Neural cell (in vitro differentiated cells): ENCODE measurements at regions not wholly inside any gene's neighbourhood (a gene's known extent, or its start where the extent isn't known, plus 50 kb on each side); places are given as distances from the start of the nearest gene placed in this dataset.

Experiments used
- H2AFZ ChIP-seq: fragments of 200-600, 300-800 bp; sonication (generic), shearing (Covaris generic); 2 replicates; pipeline ENCODE4 v1.6.0; 2014; ENCODE audit warnings: low read depth, mild to moderate bottlenecking, antibody characterized with exemption, low read length, moderate library complexity
- H3F3A ChIP-seq: fragments of 200-600 bp; shearing (Covaris generic); 2 replicates; pipeline ENCODE4 v1.6.1; 2016; ENCODE audit warnings: mild to moderate bottlenecking, moderate library complexity, mixed read lengths, antibody characterized with exemption, low read length; ENCODE audit not compliant: insufficient read depth, poor library complexity, severe bottlenecking
- H3K27ac ChIP-seq: fragments of 200-600, 300-800 bp; sonication (generic), shearing (Covaris generic); 2 replicates; pipeline ENCODE4 v1.5.1; 2014; ENCODE audit warnings: mild to moderate bottlenecking, low read length, moderate library complexity
- H3K27me3 ChIP-seq: fragments of 300-800, 200-600 bp; sonication (generic), shearing (Covaris generic); 2 replicates; pipeline ENCODE4 v1.6.0; 2014; ENCODE audit warnings: mild to moderate bottlenecking, low read depth, low read length, moderate library complexity; ENCODE audit not compliant: insufficient read depth
- H3K36me3 ChIP-seq: fragments of 300-800, 200-600 bp; sonication (generic), shearing (Covaris generic); 2 replicates; pipeline ENCODE4 v1.5.1; 2014; ENCODE audit warnings: mild to moderate bottlenecking, antibody characterized with exemption, low read length, moderate library complexity; ENCODE audit not compliant: insufficient read depth
- H3K4me2 ChIP-seq: fragments of 300-800, 200-600 bp; sonication (generic), shearing (Covaris generic); 2 replicates; pipeline ENCODE4 v1.6.0; 2014; ENCODE audit warnings: mild to moderate bottlenecking, low read length
- H3K4me3 ChIP-seq: fragments of 300-800, 200-600 bp; sonication (generic), shearing (Covaris generic); 2 replicates; pipeline ENCODE4 v1.5.1; 2014; ENCODE audit warnings: mild to moderate bottlenecking, low read length, moderate library complexity
- H3K79me2 ChIP-seq: fragments of 200-600 bp; shearing (Covaris generic); replicated peaks from 2 replicates; pipeline ENCODE4 v1.6.0; 2014; ENCODE audit warnings: mild to moderate bottlenecking, low read length, moderate library complexity; ENCODE audit not compliant: insufficient read depth
- H3K9ac ChIP-seq: fragments of 300-800, 200-600 bp; sonication (generic), shearing (Covaris generic); 2 replicates; pipeline ENCODE4 v1.6.1; 2016; ENCODE audit warnings: mild to moderate bottlenecking, low read length, mixed read lengths
- H3K9me2 ChIP-seq: fragments of 200-600 bp; shearing (Covaris generic); 2 replicates; pipeline ENCODE4 v1.6.1; 2016; ENCODE audit warnings: mild to moderate bottlenecking, low read length, mixed read lengths; ENCODE audit not compliant: insufficient read depth
- H3K9me3 ChIP-seq: fragments of 200-600, 300-800 bp; sonication (generic), shearing (Covaris generic); 2 replicates; pipeline ENCODE4 v1.6.1; 2016; ENCODE audit warnings: mild to moderate bottlenecking, mixed run types, low read length, moderate library complexity, mixed read lengths
- H4K20me1 ChIP-seq: fragments of 200-600 bp; shearing (Covaris generic); 2 replicates; pipeline ENCODE4 v1.6.1; 2016; ENCODE audit warnings: mild to moderate bottlenecking, mixed run types; ENCODE audit not compliant: insufficient read depth
- EP300 ChIP-seq: fragments of 450-650 bp; conservative IDR thresholded peaks from 2 replicates; pipeline ENCODE4 v1.6.1; 2014; ENCODE audit warnings: antibody characterized with exemption, mild to moderate bottlenecking, moderate library complexity; ENCODE audit not compliant: poor library complexity, severe bottlenecking
- EZH2 ChIP-seq: fragments of 200-600, 300-800 bp; shearing (Covaris generic), sonication (generic); IDR thresholded peaks from 2 replicates; pipeline ENCODE4 v1.6.1; 2014; ENCODE audit warnings: antibody characterized with exemption, low read length, borderline replicate concordance, mild to moderate bottlenecking; ENCODE audit not compliant: insufficient read depth, poor library complexity, severe bottlenecking
- MXI1 ChIP-seq: fragments of 450-650 bp; conservative IDR thresholded peaks from 2 replicates; pipeline ENCODE4 v1.6.1; 2014; ENCODE audit warnings: antibody characterized with exemption, mild to moderate bottlenecking; ENCODE audit not compliant: poor library complexity, severe bottlenecking
- POLR2AphosphoS5 ChIP-seq: IDR thresholded peaks from 2 replicates; pipeline ENCODE4 v1.6.1; 2012
- RAD21 ChIP-seq: fragments of 450-650 bp; conservative IDR thresholded peaks from 2 replicates; pipeline ENCODE4 v1.6.1; 2014; ENCODE audit warnings: antibody characterized with exemption, mild to moderate bottlenecking, moderate library complexity
- SMC3 ChIP-seq: fragments of 450-650 bp; conservative IDR thresholded peaks from 2 replicates; pipeline ENCODE4 v1.6.1; 2014; ENCODE audit warnings: antibody characterized with exemption, mild to moderate bottlenecking, moderate library complexity; ENCODE audit not compliant: poor library complexity
- TAF1 ChIP-seq: IDR thresholded peaks from 2 replicates; pipeline ENCODE4 v1.6.1; 2012; ENCODE audit warnings: low read depth
- TF ChIP-seq, protein P1 (sequence below): fragments of 450-650 bp; IDR thresholded peaks from 2 replicates; pipeline ENCODE4 v1.5.1; 2014; ENCODE audit warnings: antibody characterized with exemption, mild to moderate bottlenecking, moderate library complexity; ENCODE audit not compliant: poor library complexity, severe bottlenecking
- TF ChIP-seq, protein P2 (sequence below): IDR thresholded peaks from 2 replicates; pipeline ENCODE4 v1.6.1; 2012; ENCODE audit warnings: borderline replicate concordance

DNA sequence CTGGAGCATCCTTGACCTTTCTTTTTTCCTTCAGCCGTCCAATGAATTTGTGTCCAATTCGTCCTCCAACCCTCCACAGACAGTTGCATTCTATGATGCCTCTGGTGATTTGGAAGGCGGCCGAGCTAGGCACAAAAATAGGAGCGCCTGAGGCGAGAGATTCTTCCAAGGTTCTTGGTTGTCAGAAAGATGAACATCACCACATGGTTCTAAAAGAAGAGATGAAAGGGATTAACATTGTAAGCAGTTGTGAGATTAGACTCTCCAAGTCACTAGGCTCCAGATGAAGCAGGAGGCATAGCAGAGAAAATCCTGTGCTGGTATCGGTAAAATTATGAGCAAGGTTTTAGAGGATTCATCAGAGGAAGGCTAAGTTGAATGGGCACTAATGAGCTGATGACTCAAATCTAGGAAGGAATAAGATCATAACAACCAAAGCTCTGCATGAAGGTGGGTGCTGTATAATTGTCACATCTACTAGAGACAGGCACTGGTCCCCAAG lies 75.4 kb upstream of the MAP4K3 start:
- no peak for TF ChIP-seq EP300
- TF ChIP-seq MXI1, result no peak
- no peak for TF ChIP-seq POLR2AphosphoS5
- TF ChIP-seq SMC3, result no peak
- no peak for TF ChIP-seq RAD21
- TF ChIP-seq, protein P1, sequence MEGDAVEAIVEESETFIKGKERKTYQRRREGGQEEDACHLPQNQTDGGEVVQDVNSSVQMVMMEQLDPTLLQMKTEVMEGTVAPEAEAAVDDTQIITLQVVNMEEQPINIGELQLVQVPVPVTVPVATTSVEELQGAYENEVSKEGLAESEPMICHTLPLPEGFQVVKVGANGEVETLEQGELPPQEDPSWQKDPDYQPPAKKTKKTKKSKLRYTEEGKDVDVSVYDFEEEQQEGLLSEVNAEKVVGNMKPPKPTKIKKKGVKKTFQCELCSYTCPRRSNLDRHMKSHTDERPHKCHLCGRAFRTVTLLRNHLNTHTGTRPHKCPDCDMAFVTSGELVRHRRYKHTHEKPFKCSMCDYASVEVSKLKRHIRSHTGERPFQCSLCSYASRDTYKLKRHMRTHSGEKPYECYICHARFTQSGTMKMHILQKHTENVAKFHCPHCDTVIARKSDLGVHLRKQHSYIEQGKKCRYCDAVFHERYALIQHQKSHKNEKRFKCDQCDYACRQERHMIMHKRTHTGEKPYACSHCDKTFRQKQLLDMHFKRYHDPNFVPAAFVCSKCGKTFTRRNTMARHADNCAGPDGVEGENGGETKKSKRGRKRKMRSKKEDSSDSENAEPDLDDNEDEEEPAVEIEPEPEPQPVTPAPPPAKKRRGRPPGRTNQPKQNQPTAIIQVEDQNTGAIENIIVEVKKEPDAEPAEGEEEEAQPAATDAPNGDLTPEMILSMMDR, result no peak
- TF ChIP-seq, protein P2, sequence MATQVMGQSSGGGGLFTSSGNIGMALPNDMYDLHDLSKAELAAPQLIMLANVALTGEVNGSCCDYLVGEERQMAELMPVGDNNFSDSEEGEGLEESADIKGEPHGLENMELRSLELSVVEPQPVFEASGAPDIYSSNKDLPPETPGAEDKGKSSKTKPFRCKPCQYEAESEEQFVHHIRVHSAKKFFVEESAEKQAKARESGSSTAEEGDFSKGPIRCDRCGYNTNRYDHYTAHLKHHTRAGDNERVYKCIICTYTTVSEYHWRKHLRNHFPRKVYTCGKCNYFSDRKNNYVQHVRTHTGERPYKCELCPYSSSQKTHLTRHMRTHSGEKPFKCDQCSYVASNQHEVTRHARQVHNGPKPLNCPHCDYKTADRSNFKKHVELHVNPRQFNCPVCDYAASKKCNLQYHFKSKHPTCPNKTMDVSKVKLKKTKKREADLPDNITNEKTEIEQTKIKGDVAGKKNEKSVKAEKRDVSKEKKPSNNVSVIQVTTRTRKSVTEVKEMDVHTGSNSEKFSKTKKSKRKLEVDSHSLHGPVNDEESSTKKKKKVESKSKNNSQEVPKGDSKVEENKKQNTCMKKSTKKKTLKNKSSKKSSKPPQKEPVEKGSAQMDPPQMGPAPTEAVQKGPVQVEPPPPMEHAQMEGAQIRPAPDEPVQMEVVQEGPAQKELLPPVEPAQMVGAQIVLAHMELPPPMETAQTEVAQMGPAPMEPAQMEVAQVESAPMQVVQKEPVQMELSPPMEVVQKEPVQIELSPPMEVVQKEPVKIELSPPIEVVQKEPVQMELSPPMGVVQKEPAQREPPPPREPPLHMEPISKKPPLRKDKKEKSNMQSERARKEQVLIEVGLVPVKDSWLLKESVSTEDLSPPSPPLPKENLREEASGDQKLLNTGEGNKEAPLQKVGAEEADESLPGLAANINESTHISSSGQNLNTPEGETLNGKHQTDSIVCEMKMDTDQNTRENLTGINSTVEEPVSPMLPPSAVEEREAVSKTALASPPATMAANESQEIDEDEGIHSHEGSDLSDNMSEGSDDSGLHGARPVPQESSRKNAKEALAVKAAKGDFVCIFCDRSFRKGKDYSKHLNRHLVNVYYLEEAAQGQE, result no peak
- TF ChIP-seq TAF1, result no peak
- no peak for TF ChIP-seq EZH2
- Histone ChIP-seq H3K9me2 (no peaks in the 10 kb centered on the region), H3K9me3 (no peaks in the 10 kb centered on the region), H3K27ac (no peak overlapping the region), H3K9ac (no peak overlapping the region), H3K27me3 (no peaks in the 10 kb centered on the region), H3F3A (no peaks in the 10 kb centered on the region), H3K4me2 (no peak overlapping the region), H3K79me2 (no peaks in the 10 kb centered on the region), H4K20me1 (no peaks in the 10 kb centered on the region), H3K4me3 (no peak overlapping the region), H3K36me3 (no peaks in the 10 kb centered on the region), H2AFZ (no peak overlapping the region)

DNA sequence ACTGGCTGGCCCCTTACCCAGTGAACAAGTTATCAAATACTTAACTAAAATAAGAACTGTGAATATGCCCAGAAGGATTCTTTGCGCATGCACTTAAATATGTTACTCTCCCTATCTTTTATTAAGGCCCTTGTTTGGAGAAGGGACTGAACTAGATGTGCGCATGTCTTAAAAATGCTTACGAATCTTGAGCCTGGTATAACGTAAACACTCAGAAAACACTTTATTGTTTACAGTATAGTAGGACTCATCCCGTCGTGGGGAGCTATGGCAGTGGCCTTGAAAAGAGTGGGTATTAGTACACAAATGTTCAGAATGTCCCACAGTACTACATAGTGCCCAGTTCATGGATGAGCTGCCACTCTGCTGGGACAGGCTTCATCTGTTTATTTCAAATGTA lies 75.9 kb upstream of the MAP4K3 start:
- no peak overlapping the region for H3K4me2 ChIP-seq
- H3F3A ChIP-seq, result no peaks in the 10 kb centered on the region
- no peak overlapping the region for H3K9ac ChIP-seq
- no peak overlapping the region for H3K27ac ChIP-seq
- TF ChIP-seq MXI1, result no peak
- TF ChIP-seq, protein P2, result no peak
- no peaks in the 10 kb centered on the region for H3K9me3 ChIP-seq
- no peaks in the 10 kb centered on the region for H3K79me2 ChIP-seq
- no peaks in the 10 kb centered on the region for H3K9me2 ChIP-seq
- H3K36me3 ChIP-seq, result no peaks in the 10 kb centered on the region
- no peak overlapping the region for H3K4me3 ChIP-seq
- no peak overlapping the region for H2AFZ ChIP-seq
- H3K27me3 ChIP-seq, result no peaks in the 10 kb centered on the region
- H4K20me1 ChIP-seq, result no peaks in the 10 kb centered on the region
